ENCODE measurements at regions not wholly inside any gene's neighbourhood (a gene's known extent, or its start where the extent isn't known, plus 50 kb on each side); places are given as distances from the start of the nearest gene placed in this dataset.

- Histone ChIP-seq H4K20me1 (ENCODE audit: insufficient read depth, low read length) (no peaks in the 10 kb centered on the region), H3K79me2 (ENCODE audit: insufficient read depth, low read length) (no peaks in the 10 kb centered on the region), H3K9me3 (ENCODE audit: insufficient read depth, low read length, severe bottlenecking) (no peaks in the 10 kb centered on the region), H3K36me3 (ENCODE audit: insufficient read depth, low read length) (no peaks in the 10 kb centered on the region), H3K4me1 (ENCODE audit: insufficient read depth, low read length) (no peaks in the 10 kb centered on the region), H3K9ac (ENCODE audit: low read depth, low read length) (no peak overlapping the region), H2AFZ (ENCODE audit: low read depth, low read length) (no peak overlapping the region), H3K27ac (ENCODE audit: low read length) (no peak overlapping the region), H3K4me3 (ENCODE audit: low read depth in 1 of 2, low read length in 2 of 2) (no peak overlapping the region), H3K27me3 (ENCODE audit: insufficient read depth, low read length, poor library complexity) (peaks cover 11% of the 10 kb centered on the region), H3K4me2 (ENCODE audit: insufficient read depth, low read length) (no peak overlapping the region)
- TF ChIP-seq EZH2 (IDR thresholded peaks at IDR 0.05; ENCODE audit: borderline replicate concordance, low read depth, low read length, severe bottlenecking) (no peak), CTCF (IDR thresholded peaks at IDR 0.05; ENCODE audit: borderline replicate concordance, extremely low read depth, low read length, poor library complexity, severe bottlenecking) (no peak)
- no peak for ATAC-seq (ENCODE audit: insufficient read depth, low read depth)
- DNase-seq, result no peak
Measured at GRCh38 chr11:133732109-133732674, 113.1 kb downstream of the SPATA19 start.

GRCh38 chr11:133727774-133728173 is 117.5 kb downstream of the SPATA19 start:
- Histone ChIP-seq H3K4me1 (ENCODE audit: insufficient read depth, low read length) (no peaks in the 10 kb centered on the region), H3K4me2 (ENCODE audit: insufficient read depth, low read length) (no peak overlapping the region), H3K4me3 (ENCODE audit: low read depth in 1 of 2, low read length in 2 of 2) (no peak overlapping the region), H3K79me2 (ENCODE audit: insufficient read depth, low read length) (no peaks in the 10 kb centered on the region), H2AFZ (ENCODE audit: low read depth, low read length) (no peak overlapping the region), H3K27me3 (ENCODE audit: insufficient read depth, low read length, poor library complexity) (peaks cover 9% of the 10 kb centered on the region), H3K36me3 (ENCODE audit: insufficient read depth, low read length) (no peaks in the 10 kb centered on the region), H3K9ac (ENCODE audit: low read depth, low read length) (no peak overlapping the region), H4K20me1 (ENCODE audit: insufficient read depth, low read length) (no peaks in the 10 kb centered on the region), H3K9me3 (ENCODE audit: insufficient read depth, low read length, severe bottlenecking) (no peaks in the 10 kb centered on the region), H3K27ac (ENCODE audit: low read length) (no peak overlapping the region)
- TF ChIP-seq CTCF (IDR thresholded peaks at IDR 0.05; ENCODE audit: borderline replicate concordance, extremely low read depth, low read length, poor library complexity, severe bottlenecking) (no peak), EZH2 (IDR thresholded peaks at IDR 0.05; ENCODE audit: borderline replicate concordance, low read depth, low read length, severe bottlenecking) (no peak)
- ATAC-seq (ENCODE audit: insufficient read depth, low read depth) (no peak), DNase-seq (no peak)

GRCh38 chr11:133726542-133726941 is 118.8 kb downstream of the SPATA19 start:
- no peak overlapping the region for H3K4me3 ChIP-seq (ENCODE audit: low read depth in 1 of 2, low read length in 2 of 2)
- no peaks in the 10 kb centered on the region for H3K9me3 ChIP-seq (ENCODE audit: insufficient read depth, low read length, severe bottlenecking)
- no peaks in the 10 kb centered on the region for H3K4me1 ChIP-seq (ENCODE audit: insufficient read depth, low read length)
- H3K36me3 ChIP-seq (ENCODE audit: insufficient read depth, low read length), result no peaks in the 10 kb centered on the region
- no peak for TF ChIP-seq CTCF (IDR thresholded peaks at IDR 0.05; ENCODE audit: borderline replicate concordance, extremely low read depth, low read length, poor library complexity, severe bottlenecking)
- TF ChIP-seq EZH2 (IDR thresholded peaks at IDR 0.05; ENCODE audit: borderline replicate concordance, low read depth, low read length, severe bottlenecking), result no peak
- no peaks in the 10 kb centered on the region for H4K20me1 ChIP-seq (ENCODE audit: insufficient read depth, low read length)
- no peak overlapping the region for H3K9ac ChIP-seq (ENCODE audit: low read depth, low read length)
- H3K79me2 ChIP-seq (ENCODE audit: insufficient read depth, low read length), result no peaks in the 10 kb centered on the region
- H2AFZ ChIP-seq (ENCODE audit: low read depth, low read length), result no peak overlapping the region
- peaks cover 9% of the 10 kb centered on the region for H3K27me3 ChIP-seq (ENCODE audit: insufficient read depth, low read length, poor library complexity)
- ATAC-seq (ENCODE audit: insufficient read depth, low read depth) (no peak), DNase-seq (no peak)
- no peak overlapping the region for H3K4me2 ChIP-seq (ENCODE audit: insufficient read depth, low read length)
- H3K27ac ChIP-seq (ENCODE audit: low read length), result no peak overlapping the region

- no peak overlapping the region for H3K9ac ChIP-seq (ENCODE audit: low read depth, low read length)
Measured at GRCh38 chr11:133724116-133724515, 121.2 kb downstream of the SPATA19 start.

More at GRCh38 chr11:133724116-133724515, 121.2 kb downstream of the SPATA19 start:
- H3K4me2 ChIP-seq (ENCODE audit: insufficient read depth, low read length), result no peak overlapping the region
- H3K27ac ChIP-seq (ENCODE audit: low read length), result no peak overlapping the region
- H3K27me3 ChIP-seq (ENCODE audit: insufficient read depth, low read length, poor library complexity), result peaks cover 3% of the 10 kb centered on the region
- H3K79me2 ChIP-seq (ENCODE audit: insufficient read depth, low read length), result no peaks in the 10 kb centered on the region
- ATAC-seq (ENCODE audit: insufficient read depth, low read depth) (no peak), DNase-seq (no peak)
- TF ChIP-seq CTCF (IDR thresholded peaks at IDR 0.05; ENCODE audit: borderline replicate concordance, extremely low read depth, low read length, poor library complexity, severe bottlenecking), result no peak
- no peak for TF ChIP-seq EZH2 (IDR thresholded peaks at IDR 0.05; ENCODE audit: borderline replicate concordance, low read depth, low read length, severe bottlenecking)
- H3K9me3 ChIP-seq (ENCODE audit: insufficient read depth, low read length, severe bottlenecking), result no peaks in the 10 kb centered on the region
- H2AFZ ChIP-seq (ENCODE audit: low read depth, low read length), result no peak overlapping the region
- no peak overlapping the region for H3K4me3 ChIP-seq (ENCODE audit: low read depth in 1 of 2, low read length in 2 of 2)
- H3K36me3 ChIP-seq (ENCODE audit: insufficient read depth, low read length), result no peaks in the 10 kb centered on the region
- no peaks in the 10 kb centered on the region for H3K4me1 ChIP-seq (ENCODE audit: insufficient read depth, low read length)
- no peaks in the 10 kb centered on the region for H4K20me1 ChIP-seq (ENCODE audit: insufficient read depth, low read length)

Measured in DND-41 (cell line).